ENCODE measurements at regions not wholly inside any gene's neighbourhood (a gene's known extent, or its start where the extent isn't known, plus 50 kb on each side); places are given as distances from the start of the nearest gene placed in this dataset.

DNA sequence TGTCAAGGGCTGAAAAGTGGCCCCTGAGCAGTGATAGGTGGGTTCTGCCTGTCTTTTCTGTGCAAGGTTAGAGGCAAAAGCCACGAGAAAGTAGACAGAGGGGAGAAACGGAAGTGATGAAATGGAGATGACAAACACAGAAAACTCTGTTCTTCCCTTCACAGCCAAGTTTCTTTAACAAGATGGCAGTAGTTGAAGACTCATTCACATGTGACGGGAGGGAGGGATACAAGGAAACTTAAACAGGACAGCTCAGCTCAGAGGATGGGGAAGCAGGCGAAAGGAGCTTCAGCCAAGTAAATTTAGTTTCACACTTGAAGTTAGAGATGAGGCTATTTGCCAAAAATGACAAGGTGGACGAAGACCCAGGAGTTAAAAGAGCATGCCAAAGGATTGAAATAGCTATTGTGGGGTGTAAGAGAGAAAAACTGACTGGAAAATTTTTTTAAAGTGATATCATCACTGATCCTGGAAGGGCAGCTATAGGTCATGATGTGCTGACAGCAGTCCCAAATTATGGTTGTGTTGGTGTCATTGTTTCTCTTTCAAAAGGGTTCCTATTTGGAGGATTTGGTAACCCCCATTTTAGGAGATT, 347.9 kb downstream of the EFNB2 start:
- Histone ChIP-seq H3K9ac (ENCODE audit: low read length) (no peak overlapping the region), H3K4me1 (ENCODE audit: control insufficient read depth in 1 of 2, insufficient read depth in 2 of 2, low read length in 2 of 2) (peaks cover 11 to 20% of the 10 kb centered on the region in 2 experiments), H3K79me2 (ENCODE audit: insufficient read depth, low read length) (no peaks in the 10 kb centered on the region), H4K20me1 (ENCODE audit: insufficient read depth) (no peaks in the 10 kb centered on the region), H2AFZ (ENCODE audit: low read depth, low read length, poor library complexity, severe bottlenecking) (no peak overlapping the region), H3K4me3 (replicated peaks in 1 of 2; ENCODE audit: low read depth in 1 of 2, low read length in 2 of 2) (no peak overlapping the region), H3K9me3 (ENCODE audit: control insufficient read depth in 1 of 2, insufficient read depth in 1 of 2, low read depth in 1 of 2, low read length in 2 of 2) (no peaks in the 10 kb centered on the region), H3K4me2 (ENCODE audit: low read length) (no peak overlapping the region), H3K36me3 (ENCODE audit: control insufficient read depth in 1 of 2, insufficient read depth in 2 of 2, low read length in 2 of 2) (no peaks in the 10 kb centered on the region), H3K27ac (ENCODE audit: low read depth, low read length) (no peak overlapping the region), H3K9me2 (ENCODE audit: insufficient read depth) (no peaks in the 10 kb centered on the region), H3K27me3 (ENCODE audit: insufficient read depth, low read length) (no peaks in the 10 kb centered on the region)
- TF ChIP-seq EGR1 (IDR thresholded peaks at IDR 0.05; ENCODE audit: low read depth) (no peak), FOSL1 (IDR thresholded peaks at IDR 0.05; ENCODE audit: low read depth) (no peak), EZH2phosphoT487 (IDR thresholded peaks at IDR 0.05; ENCODE audit: borderline replicate concordance) (no peak), EZH2 (IDR thresholded peaks at IDR 0.05) (no peak), CBX3 (IDR thresholded peaks at IDR 0.05; ENCODE audit: low read depth) (no peak), SRF (IDR thresholded peaks at IDR 0.05; ENCODE audit: low read depth) (no peak)
- TF ChIP-seq, protein P1, sequence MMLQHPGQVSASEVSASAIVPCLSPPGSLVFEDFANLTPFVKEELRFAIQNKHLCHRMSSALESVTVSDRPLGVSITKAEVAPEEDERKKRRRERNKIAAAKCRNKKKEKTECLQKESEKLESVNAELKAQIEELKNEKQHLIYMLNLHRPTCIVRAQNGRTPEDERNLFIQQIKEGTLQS (IDR thresholded peaks at IDR 0.05) = no peak
- ChIA-PET POLR2A (no interaction called here), CTCF (no interaction called here), RAD21 (ENCODE audit: low non-redundant PET in 1 of 2, low total read pairs in 2 of 2, uncharacterized antibody in 2 of 2, unreplicated experiment in 2 of 2) (no interaction called here)
- intact Hi-C loops (cut with micrococcal nuclease) = no loop called here
- ATAC-seq (no peak), DNase-seq (ENCODE audit: low read depth, low spot score) (no peak)
- no TSS peak for BruUV-seq (replicated peaks)

DNA sequence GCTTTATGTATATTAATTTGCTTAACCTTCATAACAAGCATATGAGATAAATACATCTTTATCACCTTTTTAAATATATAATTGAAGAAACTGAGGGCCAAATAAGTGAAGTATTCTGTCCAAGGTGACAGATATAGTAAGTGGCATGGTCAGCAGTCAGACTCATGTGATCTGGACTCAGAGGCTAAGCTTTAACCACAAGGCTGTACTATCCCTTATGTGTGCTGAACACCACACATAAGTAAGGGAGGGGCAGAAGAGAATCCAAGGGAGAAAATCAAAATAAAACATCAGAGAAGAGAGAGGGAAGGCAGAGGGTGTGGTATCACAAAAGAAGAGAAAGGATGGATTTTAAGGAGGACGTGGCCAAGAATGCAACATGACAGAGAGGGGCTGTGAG, 348.4 kb downstream of the EFNB2 start:
- no peaks in the 10 kb centered on the region for H3K9me2 ChIP-seq (ENCODE audit: insufficient read depth)
- POLR2A ChIA-PET = no interaction called here
- H3K4me1 ChIP-seq (ENCODE audit: control insufficient read depth in 1 of 2, insufficient read depth in 2 of 2, low read length in 2 of 2) = peaks cover 14 to 25% of the 10 kb centered on the region in 2 experiments
- ATAC-seq (no peak), DNase-seq (ENCODE audit: low read depth, low spot score) (no peak)
- no peaks in the 10 kb centered on the region for H3K79me2 ChIP-seq (ENCODE audit: insufficient read depth, low read length)
- no peak overlapping the region for H3K4me2 ChIP-seq (ENCODE audit: low read length)
- no peaks in the 10 kb centered on the region for H3K27me3 ChIP-seq (ENCODE audit: insufficient read depth, low read length)
- H3K27ac ChIP-seq (ENCODE audit: low read depth, low read length) = no peak overlapping the region
- no peak overlapping the region for H3K4me3 ChIP-seq (replicated peaks in 1 of 2; ENCODE audit: low read depth in 1 of 2, low read length in 2 of 2)
- RAD21 ChIA-PET (ENCODE audit: low non-redundant PET in 1 of 2, low total read pairs in 2 of 2, uncharacterized antibody in 2 of 2, unreplicated experiment in 2 of 2) = no interaction called here
- BruUV-seq (replicated peaks) = no TSS peak
- intact Hi-C loops (cut with micrococcal nuclease) = no loop called here
- H4K20me1 ChIP-seq (ENCODE audit: insufficient read depth) = no peaks in the 10 kb centered on the region
- no peak overlapping the region for H3K9ac ChIP-seq (ENCODE audit: low read length)
- H2AFZ ChIP-seq (ENCODE audit: low read depth, low read length, poor library complexity, severe bottlenecking) = no peak overlapping the region
- CTCF ChIA-PET = no interaction called here
- no peaks in the 10 kb centered on the region for H3K9me3 ChIP-seq (ENCODE audit: control insufficient read depth in 1 of 2, insufficient read depth in 1 of 2, low read depth in 1 of 2, low read length in 2 of 2)
- no peaks in the 10 kb centered on the region for H3K36me3 ChIP-seq (ENCODE audit: control insufficient read depth in 1 of 2, insufficient read depth in 2 of 2, low read length in 2 of 2)
- TF ChIP-seq SP1 (IDR thresholded peaks at IDR 0.05; ENCODE audit: low read depth) = no peak
- no peak for TF ChIP-seq EGR1 (IDR thresholded peaks at IDR 0.05; ENCODE audit: low read depth)
- no peak for TF ChIP-seq TCF7L2 (IDR thresholded peaks at IDR 0.05; ENCODE audit: borderline replicate concordance, extremely low read depth, insufficient read depth, insufficient read length)
- TF ChIP-seq, protein P1 (IDR thresholded peaks at IDR 0.05) = no peak
- TF ChIP-seq SRF (IDR thresholded peaks at IDR 0.05; ENCODE audit: low read depth) = no peak
- TF ChIP-seq, protein P2, sequence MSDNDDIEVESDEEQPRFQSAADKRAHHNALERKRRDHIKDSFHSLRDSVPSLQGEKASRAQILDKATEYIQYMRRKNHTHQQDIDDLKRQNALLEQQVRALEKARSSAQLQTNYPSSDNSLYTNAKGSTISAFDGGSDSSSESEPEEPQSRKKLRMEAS (IDR thresholded peaks at IDR 0.05) = no peak
- TF ChIP-seq, protein P3, sequence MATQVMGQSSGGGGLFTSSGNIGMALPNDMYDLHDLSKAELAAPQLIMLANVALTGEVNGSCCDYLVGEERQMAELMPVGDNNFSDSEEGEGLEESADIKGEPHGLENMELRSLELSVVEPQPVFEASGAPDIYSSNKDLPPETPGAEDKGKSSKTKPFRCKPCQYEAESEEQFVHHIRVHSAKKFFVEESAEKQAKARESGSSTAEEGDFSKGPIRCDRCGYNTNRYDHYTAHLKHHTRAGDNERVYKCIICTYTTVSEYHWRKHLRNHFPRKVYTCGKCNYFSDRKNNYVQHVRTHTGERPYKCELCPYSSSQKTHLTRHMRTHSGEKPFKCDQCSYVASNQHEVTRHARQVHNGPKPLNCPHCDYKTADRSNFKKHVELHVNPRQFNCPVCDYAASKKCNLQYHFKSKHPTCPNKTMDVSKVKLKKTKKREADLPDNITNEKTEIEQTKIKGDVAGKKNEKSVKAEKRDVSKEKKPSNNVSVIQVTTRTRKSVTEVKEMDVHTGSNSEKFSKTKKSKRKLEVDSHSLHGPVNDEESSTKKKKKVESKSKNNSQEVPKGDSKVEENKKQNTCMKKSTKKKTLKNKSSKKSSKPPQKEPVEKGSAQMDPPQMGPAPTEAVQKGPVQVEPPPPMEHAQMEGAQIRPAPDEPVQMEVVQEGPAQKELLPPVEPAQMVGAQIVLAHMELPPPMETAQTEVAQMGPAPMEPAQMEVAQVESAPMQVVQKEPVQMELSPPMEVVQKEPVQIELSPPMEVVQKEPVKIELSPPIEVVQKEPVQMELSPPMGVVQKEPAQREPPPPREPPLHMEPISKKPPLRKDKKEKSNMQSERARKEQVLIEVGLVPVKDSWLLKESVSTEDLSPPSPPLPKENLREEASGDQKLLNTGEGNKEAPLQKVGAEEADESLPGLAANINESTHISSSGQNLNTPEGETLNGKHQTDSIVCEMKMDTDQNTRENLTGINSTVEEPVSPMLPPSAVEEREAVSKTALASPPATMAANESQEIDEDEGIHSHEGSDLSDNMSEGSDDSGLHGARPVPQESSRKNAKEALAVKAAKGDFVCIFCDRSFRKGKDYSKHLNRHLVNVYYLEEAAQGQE (IDR thresholded peaks at IDR 0.05; ENCODE audit: low read depth) = no peak
- TF ChIP-seq EZH2 (IDR thresholded peaks at IDR 0.05) = no peak
- TF ChIP-seq, protein P4, sequence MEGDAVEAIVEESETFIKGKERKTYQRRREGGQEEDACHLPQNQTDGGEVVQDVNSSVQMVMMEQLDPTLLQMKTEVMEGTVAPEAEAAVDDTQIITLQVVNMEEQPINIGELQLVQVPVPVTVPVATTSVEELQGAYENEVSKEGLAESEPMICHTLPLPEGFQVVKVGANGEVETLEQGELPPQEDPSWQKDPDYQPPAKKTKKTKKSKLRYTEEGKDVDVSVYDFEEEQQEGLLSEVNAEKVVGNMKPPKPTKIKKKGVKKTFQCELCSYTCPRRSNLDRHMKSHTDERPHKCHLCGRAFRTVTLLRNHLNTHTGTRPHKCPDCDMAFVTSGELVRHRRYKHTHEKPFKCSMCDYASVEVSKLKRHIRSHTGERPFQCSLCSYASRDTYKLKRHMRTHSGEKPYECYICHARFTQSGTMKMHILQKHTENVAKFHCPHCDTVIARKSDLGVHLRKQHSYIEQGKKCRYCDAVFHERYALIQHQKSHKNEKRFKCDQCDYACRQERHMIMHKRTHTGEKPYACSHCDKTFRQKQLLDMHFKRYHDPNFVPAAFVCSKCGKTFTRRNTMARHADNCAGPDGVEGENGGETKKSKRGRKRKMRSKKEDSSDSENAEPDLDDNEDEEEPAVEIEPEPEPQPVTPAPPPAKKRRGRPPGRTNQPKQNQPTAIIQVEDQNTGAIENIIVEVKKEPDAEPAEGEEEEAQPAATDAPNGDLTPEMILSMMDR (IDR thresholded peaks at IDR 0.05 in 2 of 3, conservative IDR thresholded peaks at IDR 0.05 in 1 of 3; ENCODE audit: borderline replicate concordance in 1 of 3, insufficient read depth in 1 of 3, low read depth in 2 of 3, low read length in 2 of 3) = no peak
- no peak for TF ChIP-seq POLR2A (IDR thresholded peaks at IDR 0.05; ENCODE audit: borderline replicate concordance, extremely low read depth, insufficient read depth, insufficient read length)

All from HCT116 (cell line).